ENCODE measurements at regions not wholly inside any gene's neighbourhood (a gene's known extent, or its start where the extent isn't known, plus 50 kb on each side); places are given as distances from the start of the nearest gene placed in this dataset.

DNA sequence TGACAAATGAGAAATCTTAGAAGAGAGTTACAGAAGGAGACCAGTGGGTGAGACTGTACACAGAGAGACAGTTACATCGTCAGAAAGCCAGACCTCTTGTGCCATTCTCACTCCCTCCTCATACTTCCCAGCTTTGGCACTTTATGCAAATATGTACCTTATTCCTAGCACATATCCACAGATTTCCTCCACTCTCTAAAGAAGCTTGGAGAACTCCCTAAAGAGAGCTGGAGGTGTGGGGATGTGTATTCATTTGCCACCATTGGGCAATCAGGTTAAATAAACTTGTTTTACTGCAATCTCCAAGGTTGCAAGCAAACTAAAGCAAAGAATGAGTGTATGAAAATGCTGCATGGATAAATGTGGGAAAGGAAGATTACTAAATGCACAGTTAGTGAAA lies 380.9 kb upstream of the PRMT6 start:
- TF ChIP-seq, protein P1, sequence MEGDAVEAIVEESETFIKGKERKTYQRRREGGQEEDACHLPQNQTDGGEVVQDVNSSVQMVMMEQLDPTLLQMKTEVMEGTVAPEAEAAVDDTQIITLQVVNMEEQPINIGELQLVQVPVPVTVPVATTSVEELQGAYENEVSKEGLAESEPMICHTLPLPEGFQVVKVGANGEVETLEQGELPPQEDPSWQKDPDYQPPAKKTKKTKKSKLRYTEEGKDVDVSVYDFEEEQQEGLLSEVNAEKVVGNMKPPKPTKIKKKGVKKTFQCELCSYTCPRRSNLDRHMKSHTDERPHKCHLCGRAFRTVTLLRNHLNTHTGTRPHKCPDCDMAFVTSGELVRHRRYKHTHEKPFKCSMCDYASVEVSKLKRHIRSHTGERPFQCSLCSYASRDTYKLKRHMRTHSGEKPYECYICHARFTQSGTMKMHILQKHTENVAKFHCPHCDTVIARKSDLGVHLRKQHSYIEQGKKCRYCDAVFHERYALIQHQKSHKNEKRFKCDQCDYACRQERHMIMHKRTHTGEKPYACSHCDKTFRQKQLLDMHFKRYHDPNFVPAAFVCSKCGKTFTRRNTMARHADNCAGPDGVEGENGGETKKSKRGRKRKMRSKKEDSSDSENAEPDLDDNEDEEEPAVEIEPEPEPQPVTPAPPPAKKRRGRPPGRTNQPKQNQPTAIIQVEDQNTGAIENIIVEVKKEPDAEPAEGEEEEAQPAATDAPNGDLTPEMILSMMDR (IDR thresholded peaks at IDR 0.05; ENCODE audit: low read depth, low read length): no peak
- TF ChIP-seq EZH2phosphoT487 (IDR thresholded peaks at IDR 0.05; ENCODE audit: low read depth): no peak

Data from OCI-LY3 (cell line).